HCT116 (cell line): ENCODE measurements at regions not wholly inside any gene's neighbourhood (a gene's known extent, or its start where the extent isn't known, plus 50 kb on each side); places are given as distances from the start of the nearest gene placed in this dataset.

ENCODE experiments used
- ATAC-seq: fragments of 200-7000 bp; cut with Tn5 transposase; 2 replicates; pipeline ENCODE4 v1.9.1; 2020; ENCODE audit warnings: mild to moderate bottlenecking, moderate library complexity
- BruUV-seq: library from RNA; stranded (reverse); fragments of 400-500 nt; replicated peaks from 2 replicates; lab custom pipeline; 2021; lab: Mats Ljungman, UMichigan
- CTCF ChIA-PET: fragments of 300-600 bp; sonication (Branson Sonifier 250); formaldehyde crosslinking; loops from one replicate; lab custom pipeline; 2021; ENCODE audit warnings: antibody characterized with exemption; lab: Charles Lee
- POLR2A ChIA-PET: fragments of 300-600, 350-600 bp; sonication (Branson Sonifier 250); formaldehyde crosslinking; loops from one replicate; lab custom pipeline; 2021; ENCODE audit warnings: antibody characterized with exemption; lab: Charles Lee
- RAD21 ChIA-PET, 2 experiments: fragments of 300-600 bp; sonication (Branson Sonifier 250); formaldehyde crosslinking; loops; one replicate each; lab custom pipeline; 2023; ENCODE audit warnings: low total read pairs in 2 of 2; ENCODE audit not compliant: uncharacterized antibody in 2 of 2, unreplicated experiment in 2 of 2, low non-redundant PET in 1 of 2; lab: Charles Lee
- DNase-seq: peaks from one replicate; pipeline ENCODE4 v3.0.0-alpha.2; 2010; ENCODE audit warnings: low read depth, low spot score
- H2AFZ ChIP-seq: fragments of 200-600 bp; shearing (Covaris generic), sonication (generic); 2 replicates; pipeline ENCODE4 v1.6.1; 2017; ENCODE audit warnings: low read depth, mixed run types, mixed read lengths, antibody characterized with exemption, low read length; ENCODE audit not compliant: poor library complexity, severe bottlenecking
- H3K27ac ChIP-seq: 2 replicates; pipeline ENCODE4 v1.5.1; 2012; ENCODE audit warnings: low read depth, low read length
- H3K27me3 ChIP-seq: fragments of 200-600 bp; sonication (generic); 2 replicates; pipeline ENCODE4 v1.6.1; 2016; ENCODE audit warnings: mixed run types, low read length, mixed read lengths; ENCODE audit not compliant: insufficient read depth
- H3K36me3 ChIP-seq, 2 experiments: fragments of 200-500 bp in 1 of 2; fragments of 200-600 bp in 1 of 2; sonication (Bioruptor generic) in 1 of 2; sonication (generic) in 1 of 2; 2 replicates each; pipeline versions ENCODE4 v1.5.1 to v1.6.1; 2014 to 2016; ENCODE audit warnings: low read length in 2 of 2, inconsistent platforms in 1 of 2, mixed read lengths in 1 of 2, mixed run types in 1 of 2; ENCODE audit not compliant: insufficient read depth in 2 of 2, control insufficient read depth in 1 of 2
- H3K4me1 ChIP-seq, 2 experiments: fragments of 200-600 bp in 1 of 2; sonication (generic) in 1 of 2; 2 replicates each; pipeline versions ENCODE4 v1.5.1 to v1.6.1; 2012 to 2017; ENCODE audit warnings: low read length in 2 of 2, inconsistent platforms in 1 of 2, mild to moderate bottlenecking in 1 of 2, mixed read lengths in 1 of 2, mixed run types in 1 of 2, moderate library complexity in 1 of 2; ENCODE audit not compliant: insufficient read depth in 2 of 2, control insufficient read depth in 1 of 2
- H3K4me2 ChIP-seq: fragments of 200-600 bp; sonication (generic); 2 replicates; pipeline ENCODE4 v1.6.1; 2017; ENCODE audit warnings: mixed run types, low read length, mixed read lengths
- H3K4me3 ChIP-seq, 2 experiments: fragments of 200-600 bp in 1 of 2; sonication (generic) in 1 of 2; replicated peaks in 1 of 2; 2 replicates each; pipeline ENCODE4 v1.5.1; 2011 to 2016; ENCODE audit warnings: low read length in 2 of 2, control low read depth in 1 of 2, low read depth in 1 of 2, mild to moderate bottlenecking in 1 of 2, mixed read lengths in 1 of 2, mixed run types in 1 of 2
- H3K79me2 ChIP-seq: fragments of 200-600 bp; sonication (generic); 2 replicates; pipeline ENCODE4 v1.6.1; 2017; ENCODE audit warnings: mild to moderate bottlenecking, mixed run types, low read length, moderate library complexity, mixed read lengths; ENCODE audit not compliant: insufficient read depth
- H3K9ac ChIP-seq: fragments of 200-600 bp; sonication (generic); 2 replicates; pipeline ENCODE4 v1.6.1; 2016; ENCODE audit warnings: low read length, mixed read lengths
- H3K9me2 ChIP-seq: fragments of 200-600 bp; sonication (generic), shearing (Covaris generic); 2 replicates; pipeline ENCODE4 v1.6.1; 2017; ENCODE audit warnings: mixed run types, mild to moderate bottlenecking, moderate library complexity; ENCODE audit not compliant: insufficient read depth
- H3K9me3 ChIP-seq, 2 experiments: fragments of 200-500 bp in 1 of 2; fragments of 200-600 bp in 1 of 2; sonication (Bioruptor generic) in 1 of 2; sonication (generic) in 1 of 2; 2 replicates each; pipeline ENCODE4 v1.6.1; 2014 to 2017; ENCODE audit warnings: low read length in 2 of 2, mixed read lengths in 2 of 2, inconsistent platforms in 1 of 2, low read depth in 1 of 2, mild to moderate bottlenecking in 1 of 2, mixed run types in 1 of 2, moderate library complexity in 1 of 2; ENCODE audit not compliant: control insufficient read depth in 1 of 2, insufficient read depth in 1 of 2
- H4K20me1 ChIP-seq: fragments of 200-600 bp; sonication (generic), shearing (Covaris generic); 2 replicates; pipeline ENCODE4 v1.6.1; 2017; ENCODE audit warnings: mixed run types, mild to moderate bottlenecking, moderate library complexity; ENCODE audit not compliant: insufficient read depth
- EGR1 ChIP-seq: IDR thresholded peaks from 2 replicates; pipeline ENCODE4 v1.6.1; 2012; ENCODE audit warnings: low read depth
- ELF1 ChIP-seq: IDR thresholded peaks from 2 replicates; pipeline ENCODE4 v1.6.1; 2012; ENCODE audit warnings: low read depth, borderline replicate concordance
- EZH2 ChIP-seq: fragments of 200-600 bp; sonication (generic); IDR thresholded peaks from 2 replicates; pipeline ENCODE4 v1.6.1; 2017; ENCODE audit warnings: antibody characterized with exemption, mixed run types
- FOSL1 ChIP-seq: IDR thresholded peaks from 2 replicates; pipeline ENCODE4 v1.6.1; 2012; ENCODE audit warnings: low read depth
- POLR2A ChIP-seq: IDR thresholded peaks from 2 replicates; pipeline ENCODE4 v1.7.0; 2011; ENCODE audit warnings: borderline replicate concordance; ENCODE audit not compliant: insufficient read depth, insufficient read length; ENCODE audit errors: extremely low read depth
- TCF7L2 ChIP-seq: IDR thresholded peaks from 2 replicates; pipeline ENCODE4 v1.7.0; 2011; ENCODE audit warnings: borderline replicate concordance, inconsistent platforms; ENCODE audit not compliant: insufficient read depth, insufficient read length; ENCODE audit errors: extremely low read depth
- intact Hi-C: fragments of 100-400 bp; cut with micrococcal nuclease; formaldehyde crosslinking; loops from 2 replicates; pipeline ENCODE4 v1.10.0; 2022
- TF ChIP-seq, protein P1 (sequence below): IDR thresholded peaks from 2 replicates; pipeline ENCODE4 v1.6.1; 2012; ENCODE audit warnings: low read depth
- TF ChIP-seq, protein P2 (sequence below), 3 experiments: fragments of 200-600 bp in 1 of 3; sonication (generic) in 1 of 3; IDR thresholded peaks in 2 of 3; conservative IDR thresholded peaks in 1 of 3; 2 replicates each; pipeline ENCODE4 v1.5.1; 2012 to 2017; ENCODE audit warnings: low read depth in 2 of 3, low read length in 2 of 3, antibody characterized with exemption in 1 of 3, borderline replicate concordance in 1 of 3, control low read depth in 1 of 3, mild to moderate bottlenecking in 1 of 3, mixed read lengths in 1 of 3, mixed run types in 1 of 3, moderate library complexity in 1 of 3; ENCODE audit not compliant: insufficient read depth in 1 of 3

DNA sequence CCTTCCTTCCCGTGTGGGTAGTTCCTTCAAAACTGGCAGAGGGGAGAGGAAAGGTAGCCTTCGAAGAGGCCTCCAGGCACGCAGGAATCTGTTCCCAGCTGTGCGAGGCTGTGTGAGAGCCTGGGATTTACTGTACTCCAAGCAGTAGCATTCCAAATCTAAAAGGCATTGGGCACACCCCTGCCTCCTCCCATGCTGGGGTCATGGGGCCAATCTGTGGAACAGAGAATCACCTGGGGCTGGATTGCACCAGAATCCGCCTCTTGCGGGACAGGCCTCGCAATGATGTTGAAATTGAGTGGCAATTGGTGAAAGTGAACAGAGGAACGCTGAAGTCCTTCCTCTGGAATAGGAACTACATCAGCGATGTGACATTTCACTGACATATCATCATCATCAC, 72.5 kb upstream of the IRX3 start:
- Histone ChIP-seq H3K4me2 (no peak overlapping the region), H2AFZ (no peak overlapping the region), H3K27me3 (no peaks in the 10 kb centered on the region), H3K4me1 (no peaks in the 10 kb centered on the region), H3K36me3 (no peaks in the 10 kb centered on the region), H3K9me3 (no peaks in the 10 kb centered on the region; a peak in 1 of 4 replicates), H3K79me2 (no peaks in the 10 kb centered on the region), H3K9ac (no peak overlapping the region), H4K20me1 (no peaks in the 10 kb centered on the region), H3K27ac (no peak overlapping the region), H3K9me2 (no peaks in the 10 kb centered on the region), H3K4me3 (no peak overlapping the region)
- ChIA-PET CTCF (no interaction called here), POLR2A (no interaction called here), RAD21 (no interaction called here)
- TF ChIP-seq FOSL1 (no peak), EGR1 (no peak), POLR2A (no peak)
- TF ChIP-seq, protein P1, sequence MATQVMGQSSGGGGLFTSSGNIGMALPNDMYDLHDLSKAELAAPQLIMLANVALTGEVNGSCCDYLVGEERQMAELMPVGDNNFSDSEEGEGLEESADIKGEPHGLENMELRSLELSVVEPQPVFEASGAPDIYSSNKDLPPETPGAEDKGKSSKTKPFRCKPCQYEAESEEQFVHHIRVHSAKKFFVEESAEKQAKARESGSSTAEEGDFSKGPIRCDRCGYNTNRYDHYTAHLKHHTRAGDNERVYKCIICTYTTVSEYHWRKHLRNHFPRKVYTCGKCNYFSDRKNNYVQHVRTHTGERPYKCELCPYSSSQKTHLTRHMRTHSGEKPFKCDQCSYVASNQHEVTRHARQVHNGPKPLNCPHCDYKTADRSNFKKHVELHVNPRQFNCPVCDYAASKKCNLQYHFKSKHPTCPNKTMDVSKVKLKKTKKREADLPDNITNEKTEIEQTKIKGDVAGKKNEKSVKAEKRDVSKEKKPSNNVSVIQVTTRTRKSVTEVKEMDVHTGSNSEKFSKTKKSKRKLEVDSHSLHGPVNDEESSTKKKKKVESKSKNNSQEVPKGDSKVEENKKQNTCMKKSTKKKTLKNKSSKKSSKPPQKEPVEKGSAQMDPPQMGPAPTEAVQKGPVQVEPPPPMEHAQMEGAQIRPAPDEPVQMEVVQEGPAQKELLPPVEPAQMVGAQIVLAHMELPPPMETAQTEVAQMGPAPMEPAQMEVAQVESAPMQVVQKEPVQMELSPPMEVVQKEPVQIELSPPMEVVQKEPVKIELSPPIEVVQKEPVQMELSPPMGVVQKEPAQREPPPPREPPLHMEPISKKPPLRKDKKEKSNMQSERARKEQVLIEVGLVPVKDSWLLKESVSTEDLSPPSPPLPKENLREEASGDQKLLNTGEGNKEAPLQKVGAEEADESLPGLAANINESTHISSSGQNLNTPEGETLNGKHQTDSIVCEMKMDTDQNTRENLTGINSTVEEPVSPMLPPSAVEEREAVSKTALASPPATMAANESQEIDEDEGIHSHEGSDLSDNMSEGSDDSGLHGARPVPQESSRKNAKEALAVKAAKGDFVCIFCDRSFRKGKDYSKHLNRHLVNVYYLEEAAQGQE, result no peak
- ATAC-seq, result no peak
- DNase-seq, result no peak
- intact Hi-C loops, result no loop called here
- BruUV-seq, result no TSS peak

DNA sequence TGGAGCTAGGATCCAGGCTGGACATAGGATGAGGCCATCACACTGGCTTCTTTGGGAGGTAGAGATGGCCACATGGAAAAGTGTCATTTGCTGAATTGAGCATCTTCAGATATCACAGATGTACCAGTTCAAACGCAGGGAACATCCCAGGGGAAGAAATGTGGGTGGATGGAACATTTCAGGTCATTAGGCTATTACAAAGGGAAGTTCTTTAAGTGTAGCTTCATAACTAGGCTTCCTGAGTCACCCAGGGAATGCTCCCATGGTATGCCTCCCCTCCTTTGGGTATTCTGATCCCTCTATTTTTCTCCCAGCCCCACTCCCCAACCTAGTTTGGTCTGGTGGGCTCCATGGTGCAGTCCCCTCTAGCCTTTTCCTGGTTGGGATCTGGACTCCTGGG, 69.8 kb upstream of the IRX3 start:
- Histone ChIP-seq H3K9me2 (no peaks in the 10 kb centered on the region), H3K9ac (no peak overlapping the region), H3K27ac (no peak overlapping the region), H3K9me3 (no peaks in the 10 kb centered on the region; a peak in 1 of 4 replicates), H3K4me1 (no peaks in the 10 kb centered on the region), H3K79me2 (no peaks in the 10 kb centered on the region), H3K4me3 (no peak overlapping the region), H3K4me2 (no peak overlapping the region), H2AFZ (no peak overlapping the region), H4K20me1 (no peaks in the 10 kb centered on the region), H3K27me3 (0 out of 2 replicates have a peak, but pooled peaks cover 7% of the 10 kb centered on the region), H3K36me3 (no peaks in the 10 kb centered on the region)
- DNase-seq (no peak), ATAC-seq (no peak)
- ChIA-PET CTCF (no interaction called here), RAD21 (no interaction called here), POLR2A (no interaction called here)
- intact Hi-C loops, result no loop called here
- no TSS peak for BruUV-seq
- no peak for TF ChIP-seq TCF7L2
- TF ChIP-seq, protein P2, sequence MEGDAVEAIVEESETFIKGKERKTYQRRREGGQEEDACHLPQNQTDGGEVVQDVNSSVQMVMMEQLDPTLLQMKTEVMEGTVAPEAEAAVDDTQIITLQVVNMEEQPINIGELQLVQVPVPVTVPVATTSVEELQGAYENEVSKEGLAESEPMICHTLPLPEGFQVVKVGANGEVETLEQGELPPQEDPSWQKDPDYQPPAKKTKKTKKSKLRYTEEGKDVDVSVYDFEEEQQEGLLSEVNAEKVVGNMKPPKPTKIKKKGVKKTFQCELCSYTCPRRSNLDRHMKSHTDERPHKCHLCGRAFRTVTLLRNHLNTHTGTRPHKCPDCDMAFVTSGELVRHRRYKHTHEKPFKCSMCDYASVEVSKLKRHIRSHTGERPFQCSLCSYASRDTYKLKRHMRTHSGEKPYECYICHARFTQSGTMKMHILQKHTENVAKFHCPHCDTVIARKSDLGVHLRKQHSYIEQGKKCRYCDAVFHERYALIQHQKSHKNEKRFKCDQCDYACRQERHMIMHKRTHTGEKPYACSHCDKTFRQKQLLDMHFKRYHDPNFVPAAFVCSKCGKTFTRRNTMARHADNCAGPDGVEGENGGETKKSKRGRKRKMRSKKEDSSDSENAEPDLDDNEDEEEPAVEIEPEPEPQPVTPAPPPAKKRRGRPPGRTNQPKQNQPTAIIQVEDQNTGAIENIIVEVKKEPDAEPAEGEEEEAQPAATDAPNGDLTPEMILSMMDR (IDR thresholded peaks at IDR 0.05 in 2 of 3, conservative IDR thresholded peaks at IDR 0.05 in 1 of 3; ENCODE audit: borderline replicate concordance in 1 of 3, insufficient read depth in 1 of 3, low read depth in 2 of 3, low read length in 2 of 3), result no peak
- no peak for TF ChIP-seq ELF1
- no peak for TF ChIP-seq EZH2
